Caco-2 (cell line): ENCODE measurements at regions not wholly inside any gene's neighbourhood (a gene's known extent, or its start where the extent isn't known, plus 50 kb on each side); places are given as distances from the start of the nearest gene placed in this dataset.

Experiments
- BruUV-seq: library from RNA; stranded (reverse); fragments of 400-500 nt; replicated peaks from 2 replicates; lab custom pipeline; 2021; lab: Mats Ljungman, UMichigan
- CTCF ChIA-PET: fragments of 300-600 bp; sonication (Branson Sonifier 250); formaldehyde crosslinking; loops from one replicate; lab custom pipeline; 2022; ENCODE audit warnings: antibody characterized with exemption; lab: Charles Lee
- POLR2A ChIA-PET: fragments of 300-600 bp; sonication (Branson Sonifier 250); formaldehyde crosslinking; loops from one replicate; lab custom pipeline; 2022; ENCODE audit warnings: antibody characterized with exemption; lab: Charles Lee
- DNase-seq, 2 experiments: peaks; one replicate each; pipeline versions ENCODE4 v3.0.0 to v3.0.0-alpha.2; 2020 to 2022
- H3K27me3 ChIP-seq: replicated peaks from 2 replicates; pipeline ENCODE4 v1.6.0; 2011; ENCODE audit warnings: low read length; ENCODE audit not compliant: control insufficient read depth, insufficient read depth
- H3K36me3 ChIP-seq: 2 replicates; pipeline ENCODE4 v1.5.1; 2011; ENCODE audit warnings: low read length; ENCODE audit not compliant: control insufficient read depth, insufficient read depth
- H3K4me1 ChIP-seq: fragments of 250-450 bp; sonication (Bioruptor Pico); 2 replicates; pipeline ENCODE4 v1.5.1; 2020; ENCODE audit warnings: mild to moderate bottlenecking
- H3K4me3 ChIP-seq: 2 replicates; pipeline ENCODE4 v1.5.1; 2011; ENCODE audit warnings: low read depth, mild to moderate bottlenecking, control low read depth, low read length
- H3K9me3 ChIP-seq: fragments of 250-450 bp; sonication (Bioruptor Pico); 2 replicates; pipeline ENCODE4 v1.5.1; 2020; ENCODE audit warnings: mild to moderate bottlenecking, moderate library complexity
- H3K27ac Mint-ChIP-seq: one replicate; pipeline ENCODE4 v1.8.0; 2022; ENCODE audit warnings: mixed read lengths; ENCODE audit not compliant: unreplicated experiment
- H3K27me3 Mint-ChIP-seq: one replicate; pipeline ENCODE4 v1.8.0; 2022; ENCODE audit warnings: mixed read lengths; ENCODE audit not compliant: insufficient read depth, unreplicated experiment
- H3K36me3 Mint-ChIP-seq: one replicate; pipeline ENCODE4 v1.8.0; 2022; ENCODE audit warnings: mild to moderate bottlenecking, mixed read lengths; ENCODE audit not compliant: insufficient read depth, unreplicated experiment
- H3K4me1 Mint-ChIP-seq: one replicate; pipeline ENCODE4 v1.8.0; 2022; ENCODE audit warnings: low read depth, mixed read lengths; ENCODE audit not compliant: unreplicated experiment
- H3K4me3 Mint-ChIP-seq: one replicate; pipeline ENCODE4 v1.8.0; 2022; ENCODE audit warnings: mild to moderate bottlenecking, moderate library complexity, mixed read lengths; ENCODE audit not compliant: unreplicated experiment
- H3K9me3 Mint-ChIP-seq: one replicate; pipeline ENCODE4 v1.8.0; 2022; ENCODE audit warnings: mixed read lengths; ENCODE audit not compliant: unreplicated experiment
- intact Hi-C: fragments of 100-400 bp; cut with micrococcal nuclease; formaldehyde crosslinking; loops from one replicate; pipeline ENCODE4 v1.10.0; 2022; ENCODE audit not compliant: unreplicated experiment
- TF ChIP-seq, protein P1 (sequence below), 2 experiments: fragments of 200-600 bp in 1 of 2; IDR thresholded peaks; 1 replicate in 1 of 2; 2 replicates in 1 of 2; pipeline versions ENCODE4 v1.5.1 to v1.8.0; 2011 to 2022; ENCODE audit warnings: antibody characterized with exemption in 1 of 2, control low read depth in 1 of 2, inconsistent platforms in 1 of 2, low read depth in 1 of 2, low read length in 1 of 2, mild to moderate bottlenecking in 1 of 2, moderate library complexity in 1 of 2; ENCODE audit not compliant: insufficient read depth in 1 of 2, severe bottlenecking in 1 of 2, unreplicated experiment in 1 of 2

DNA sequence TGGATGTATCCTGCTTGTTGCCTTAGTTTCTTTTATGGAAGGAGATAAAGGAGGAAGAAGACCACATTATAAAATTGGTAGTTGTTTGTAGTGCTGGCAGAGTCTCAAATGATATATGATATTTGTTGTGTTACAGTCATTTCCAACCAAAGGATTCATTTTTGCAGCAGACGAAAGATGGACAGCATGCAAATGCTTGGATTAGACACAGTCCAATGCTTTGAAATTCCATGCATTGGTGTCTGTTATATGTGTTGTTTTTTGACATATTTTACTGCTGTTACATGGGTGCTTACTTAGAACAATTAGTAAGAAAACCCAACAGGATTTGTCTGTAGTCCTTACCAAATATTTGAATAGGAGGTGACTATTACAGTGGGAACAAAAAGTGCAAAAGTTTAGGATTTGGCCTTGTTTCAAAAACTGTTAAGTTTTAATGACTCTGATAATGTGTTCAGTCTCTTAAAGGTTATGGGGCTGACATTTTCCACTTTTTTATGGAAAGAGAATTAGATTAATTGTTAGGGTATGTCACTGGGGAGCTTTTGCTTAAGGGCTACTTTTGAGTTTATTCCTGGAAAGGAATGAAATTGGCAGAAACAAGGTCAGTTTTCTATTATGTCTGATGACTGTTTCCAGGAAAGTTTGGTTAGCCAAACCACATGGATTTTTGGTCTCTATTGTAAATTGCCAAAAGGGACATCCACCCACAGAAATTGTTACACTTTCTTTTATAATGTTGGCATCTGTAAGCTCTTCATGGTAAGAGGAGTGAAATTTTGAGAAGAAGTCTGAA, 229.4 kb upstream of the MMADHC start:
- no peak for DNase-seq
- Histone ChIP-seq H3K4me1 (no peaks in the 10 kb centered on the region), H3K4me3 (no peak overlapping the region), H3K27me3 (no peaks in the 10 kb centered on the region), H3K36me3 (no peaks in the 10 kb centered on the region), H3K9me3 (no peaks in the 10 kb centered on the region)
- no peaks in the 10 kb centered on the region for H3K9me3 Mint-ChIP-seq
- no peaks in the 10 kb centered on the region for H3K27me3 Mint-ChIP-seq
- intact Hi-C loops, result no loop called here
- H3K4me1 Mint-ChIP-seq, result no peaks in the 10 kb centered on the region
- TF ChIP-seq, protein P1, sequence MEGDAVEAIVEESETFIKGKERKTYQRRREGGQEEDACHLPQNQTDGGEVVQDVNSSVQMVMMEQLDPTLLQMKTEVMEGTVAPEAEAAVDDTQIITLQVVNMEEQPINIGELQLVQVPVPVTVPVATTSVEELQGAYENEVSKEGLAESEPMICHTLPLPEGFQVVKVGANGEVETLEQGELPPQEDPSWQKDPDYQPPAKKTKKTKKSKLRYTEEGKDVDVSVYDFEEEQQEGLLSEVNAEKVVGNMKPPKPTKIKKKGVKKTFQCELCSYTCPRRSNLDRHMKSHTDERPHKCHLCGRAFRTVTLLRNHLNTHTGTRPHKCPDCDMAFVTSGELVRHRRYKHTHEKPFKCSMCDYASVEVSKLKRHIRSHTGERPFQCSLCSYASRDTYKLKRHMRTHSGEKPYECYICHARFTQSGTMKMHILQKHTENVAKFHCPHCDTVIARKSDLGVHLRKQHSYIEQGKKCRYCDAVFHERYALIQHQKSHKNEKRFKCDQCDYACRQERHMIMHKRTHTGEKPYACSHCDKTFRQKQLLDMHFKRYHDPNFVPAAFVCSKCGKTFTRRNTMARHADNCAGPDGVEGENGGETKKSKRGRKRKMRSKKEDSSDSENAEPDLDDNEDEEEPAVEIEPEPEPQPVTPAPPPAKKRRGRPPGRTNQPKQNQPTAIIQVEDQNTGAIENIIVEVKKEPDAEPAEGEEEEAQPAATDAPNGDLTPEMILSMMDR (IDR thresholded peaks at IDR 0.05; ENCODE audit: insufficient read depth in 1 of 2, low read depth in 1 of 2, low read length in 1 of 2, severe bottlenecking in 1 of 2, unreplicated experiment in 1 of 2), result no peak
- H3K27ac Mint-ChIP-seq, result no peak overlapping the region
- H3K4me3 Mint-ChIP-seq, result no peak overlapping the region
- ChIA-PET CTCF (no interaction called here), POLR2A (no interaction called here)
- no peaks in the 10 kb centered on the region for H3K36me3 Mint-ChIP-seq
- no TSS peak for BruUV-seq

DNA sequence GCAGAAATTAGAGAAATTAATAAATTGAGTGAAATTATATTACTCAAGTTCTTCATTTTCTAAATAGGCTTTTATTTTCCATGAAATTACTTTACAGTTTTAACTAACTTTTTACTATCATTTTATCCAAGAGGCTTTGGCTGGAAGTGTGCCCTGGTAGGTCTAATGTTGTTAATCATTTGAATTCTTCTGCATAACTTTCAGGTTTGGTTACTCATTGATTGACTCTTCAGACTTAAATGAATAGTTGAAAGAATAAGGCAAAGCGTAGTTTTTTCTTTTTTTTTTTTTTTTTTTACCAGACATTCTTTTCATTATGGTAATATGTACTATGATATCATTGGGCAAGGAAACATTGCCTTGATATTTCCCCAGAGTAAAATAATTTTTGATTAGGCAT, 228.4 kb upstream of the MMADHC start:
- ChIA-PET POLR2A (no interaction called here), CTCF (no interaction called here)
- Mint-ChIP-seq H3K36me3 (no peaks in the 10 kb centered on the region), H3K27me3 (no peaks in the 10 kb centered on the region), H3K4me3 (no peak overlapping the region), H3K27ac (no peak overlapping the region), H3K9me3 (no peaks in the 10 kb centered on the region), H3K4me1 (no peaks in the 10 kb centered on the region)
- Histone ChIP-seq H3K4me1 (no peaks in the 10 kb centered on the region), H3K4me3 (no peak overlapping the region), H3K27me3 (no peaks in the 10 kb centered on the region), H3K36me3 (no peaks in the 10 kb centered on the region), H3K9me3 (no peaks in the 10 kb centered on the region)
- DNase-seq, result no peak
- BruUV-seq, result no TSS peak
- TF ChIP-seq, protein P1 (IDR thresholded peaks at IDR 0.05; ENCODE audit: insufficient read depth in 1 of 2, low read depth in 1 of 2, low read length in 1 of 2, severe bottlenecking in 1 of 2, unreplicated experiment in 1 of 2), result no peak
- intact Hi-C loops, result no loop called here

DNA sequence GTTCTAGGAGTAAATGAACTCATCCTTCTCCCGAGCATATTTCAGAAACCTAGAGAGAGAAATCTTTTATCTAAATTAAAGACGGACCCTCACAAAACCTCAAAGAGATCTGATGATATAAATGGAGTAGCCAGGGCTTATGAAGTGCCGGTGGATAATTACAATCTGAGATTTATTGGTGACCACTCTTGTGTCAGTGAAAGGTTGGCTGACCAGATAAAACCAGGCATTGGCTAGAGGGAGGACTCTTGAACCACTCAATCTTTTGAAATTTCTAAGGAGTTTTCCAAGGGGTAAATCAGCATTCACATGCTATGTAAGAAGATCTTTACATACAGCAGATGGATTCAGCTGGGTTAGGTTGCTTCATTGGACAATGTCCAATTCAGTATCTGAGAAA, 227.3 kb upstream of the MMADHC start:
- TF ChIP-seq, protein P1 (IDR thresholded peaks at IDR 0.05; ENCODE audit: insufficient read depth in 1 of 2, low read depth in 1 of 2, low read length in 1 of 2, severe bottlenecking in 1 of 2, unreplicated experiment in 1 of 2), result no peak
- Histone ChIP-seq H3K36me3 (no peaks in the 10 kb centered on the region), H3K27me3 (no peaks in the 10 kb centered on the region), H3K4me1 (no peaks in the 10 kb centered on the region), H3K4me3 (no peak overlapping the region), H3K9me3 (no peaks in the 10 kb centered on the region)
- CTCF ChIA-PET, result no interaction called here
- intact Hi-C loops, result no loop called here
- H3K27ac Mint-ChIP-seq, result no peak overlapping the region
- H3K36me3 Mint-ChIP-seq, result no peaks in the 10 kb centered on the region
- DNase-seq, result no peak
- no peaks in the 10 kb centered on the region for H3K4me1 Mint-ChIP-seq
- BruUV-seq, result no TSS peak
- H3K4me3 Mint-ChIP-seq, result no peak overlapping the region
- H3K9me3 Mint-ChIP-seq, result peaks cover 3% of the 10 kb centered on the region
- POLR2A ChIA-PET, result no interaction called here
- no peaks in the 10 kb centered on the region for H3K27me3 Mint-ChIP-seq
